Gastroesophageal sphincter (tissue), 4 donors: ENCODE measurements at regions not wholly inside any gene's neighbourhood (a gene's known extent, or its start where the extent isn't known, plus 50 kb on each side); places are given as distances from the start of the nearest gene placed in this dataset.
A peak's percentile ranks its signal among the peaks of the same experiment; 100 is the strongest.

Source experiments
- ATAC-seq: fragments of 150-250 bp; one replicate; pipeline ENCODE4 v1.9.1; 2016; ENCODE audit warnings: mild to moderate bottlenecking, moderate library complexity
- H3K27ac ChIP-seq, 4 donors: fragments of 200-600 bp; sonication (generic) in 3 of 4; 1 replicate in 3 of 4; 2 replicates in 1 of 4; pipeline ENCODE4 v1.5.1; 2016 to 2019
- H3K27me3 ChIP-seq: fragments of 200-600 bp; sonication (generic); one replicate; pipeline ENCODE4 v1.5.1; 2019
- H3K36me3 ChIP-seq, 2 donors: fragments of 200-600 bp; sonication (generic); one replicate each; pipeline ENCODE4 v1.5.1; 2019; ENCODE audit warnings: control low read depth in 1 of 2
- H3K4me1 ChIP-seq, 3 donors: fragments of 200-600 bp; sonication (generic); 1 replicate in 2 of 3; 2 replicates in 1 of 3; pipeline ENCODE4 v1.5.1; 2016 to 2019; ENCODE audit warnings: control low read depth in 2 of 3
- H3K4me3 ChIP-seq, 2 donors: fragments of 200-600 bp; sonication (generic); one replicate each; pipeline ENCODE4 v1.5.1; 2019; ENCODE audit warnings: mild to moderate bottlenecking in 1 of 2, moderate library complexity in 1 of 2
- H3K9me3 ChIP-seq, 3 donors: fragments of 200-600 bp; sonication (generic); one replicate each; pipeline ENCODE4 v1.5.1; 2017 to 2019; ENCODE audit warnings: control low read depth in 2 of 3
- EP300 ChIP-seq: sonication (generic); formaldehyde crosslinking; IDR thresholded peaks from one replicate; pipeline ENCODE4 v1.6.1; 2017; ENCODE audit warnings: antibody characterized with exemption, mild to moderate bottlenecking
- POLR2A ChIP-seq, 2 donors: fragments of 450-650 bp; IDR thresholded peaks; one replicate each; pipeline ENCODE4 v1.6.1; 2017; ENCODE audit warnings: antibody characterized with exemption in 2 of 2, mild to moderate bottlenecking in 2 of 2, moderate library complexity in 1 of 2
- POLR2AphosphoS5 ChIP-seq: sonication (generic); formaldehyde crosslinking; IDR thresholded peaks from one replicate; pipeline ENCODE4 v1.6.1; 2017; ENCODE audit warnings: antibody characterized with exemption
- WGBS, 2 donors: methylation state at CpG; one replicate each; pipeline ENCODE4 v1.1.5; 2018; ENCODE audit warnings: low coverage in 1 of 2; 5-methylcytosine and 5-hydroxymethylcytosine counted together
- TF ChIP-seq, protein P1 (sequence below), 4 experiments: fragments of 200-600 bp in 2 of 4; fragments of 450-650 bp in 2 of 4; sonication (generic) in 1 of 4; IDR thresholded peaks; one replicate each; pipeline ENCODE4 v1.5.1; 2017 to 2019; ENCODE audit warnings: antibody characterized with exemption in 4 of 4, mild to moderate bottlenecking in 2 of 4, moderate library complexity in 2 of 4

- no peaks in the 10 kb centered on the region for H3K36me3 ChIP-seq
- peak; percentile 40 for ATAC-seq
- no peak overlapping the region for H3K27ac ChIP-seq
- H3K27me3 ChIP-seq: no peaks in the 10 kb centered on the region
- H3K9me3 ChIP-seq: no peaks in the 10 kb centered on the region
- no peak for TF ChIP-seq POLR2A (IDR thresholded peaks at IDR 0.05)
- TF ChIP-seq POLR2AphosphoS5: no peak
- TF ChIP-seq EP300: no peak
- TF ChIP-seq, protein P1, sequence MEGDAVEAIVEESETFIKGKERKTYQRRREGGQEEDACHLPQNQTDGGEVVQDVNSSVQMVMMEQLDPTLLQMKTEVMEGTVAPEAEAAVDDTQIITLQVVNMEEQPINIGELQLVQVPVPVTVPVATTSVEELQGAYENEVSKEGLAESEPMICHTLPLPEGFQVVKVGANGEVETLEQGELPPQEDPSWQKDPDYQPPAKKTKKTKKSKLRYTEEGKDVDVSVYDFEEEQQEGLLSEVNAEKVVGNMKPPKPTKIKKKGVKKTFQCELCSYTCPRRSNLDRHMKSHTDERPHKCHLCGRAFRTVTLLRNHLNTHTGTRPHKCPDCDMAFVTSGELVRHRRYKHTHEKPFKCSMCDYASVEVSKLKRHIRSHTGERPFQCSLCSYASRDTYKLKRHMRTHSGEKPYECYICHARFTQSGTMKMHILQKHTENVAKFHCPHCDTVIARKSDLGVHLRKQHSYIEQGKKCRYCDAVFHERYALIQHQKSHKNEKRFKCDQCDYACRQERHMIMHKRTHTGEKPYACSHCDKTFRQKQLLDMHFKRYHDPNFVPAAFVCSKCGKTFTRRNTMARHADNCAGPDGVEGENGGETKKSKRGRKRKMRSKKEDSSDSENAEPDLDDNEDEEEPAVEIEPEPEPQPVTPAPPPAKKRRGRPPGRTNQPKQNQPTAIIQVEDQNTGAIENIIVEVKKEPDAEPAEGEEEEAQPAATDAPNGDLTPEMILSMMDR (IDR thresholded peaks at IDR 0.05): no peak
- H3K4me1 ChIP-seq: peaks cover 0 to 16% (median 11%) of the 10 kb centered on the region in 3 donors
- whole genome bisulfite sequencing, 2 donors: 60 to 88% methylated on average over 1 to 2 of the region's 4 CpGs
- no peak overlapping the region for H3K4me3 ChIP-seq
Measured at GRCh38 chr11:134008634-134009071, 51.9 kb upstream of the IGSF9B start.

DNA sequence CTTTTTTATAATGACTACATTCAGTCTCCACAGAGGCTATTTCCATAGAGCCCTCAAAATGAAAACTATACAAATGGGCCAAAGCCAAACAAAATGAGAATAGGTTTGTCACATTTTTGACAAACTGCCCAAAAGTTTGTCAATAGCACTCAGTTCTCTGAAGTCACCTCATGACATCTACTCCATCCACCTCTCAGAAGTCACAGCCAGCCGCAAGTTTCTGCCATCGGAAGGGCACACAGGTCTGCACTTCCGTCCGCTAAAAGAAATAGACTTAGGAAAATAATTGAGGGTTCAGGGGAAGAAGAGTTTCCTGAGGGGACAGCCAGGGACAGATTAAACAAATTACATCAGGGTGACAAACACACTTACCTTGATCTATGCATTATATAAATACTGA lies 55.4 kb upstream of the JAM3 start:
- H3K4me3 ChIP-seq: no peak overlapping the region
- no peak for TF ChIP-seq EP300
- TF ChIP-seq, protein P1 (IDR thresholded peaks at IDR 0.05): no peak
- H3K36me3 ChIP-seq: no peaks in the 10 kb centered on the region
- WGBS, 2 donors: 76 to 90% methylated on average over 4 of the region's 4 CpGs
- H3K4me1 ChIP-seq: peaks cover 0 to 19% (median 0%) of the 10 kb centered on the region in 3 donors
- no peak overlapping the region for H3K27ac ChIP-seq
- no peak for ATAC-seq
- no peaks in the 10 kb centered on the region for H3K9me3 ChIP-seq
- H3K27me3 ChIP-seq: no peaks in the 10 kb centered on the region

GRCh38 chr11:134014511-134014910 lies 54.4 kb upstream of the JAM3 start:
- TF ChIP-seq EP300 (no peak), POLR2A (IDR thresholded peaks at IDR 0.05) (no peak), POLR2AphosphoS5 (no peak)
- TF ChIP-seq, protein P1 (IDR thresholded peaks at IDR 0.05): peak in 3 of 4 experiments; percentile 40 to 69 (median 45)
- 0 to 57% methylated on average over 2 to 5 of the region's 5 CpGs for WGBS, 2 donors

DNA sequence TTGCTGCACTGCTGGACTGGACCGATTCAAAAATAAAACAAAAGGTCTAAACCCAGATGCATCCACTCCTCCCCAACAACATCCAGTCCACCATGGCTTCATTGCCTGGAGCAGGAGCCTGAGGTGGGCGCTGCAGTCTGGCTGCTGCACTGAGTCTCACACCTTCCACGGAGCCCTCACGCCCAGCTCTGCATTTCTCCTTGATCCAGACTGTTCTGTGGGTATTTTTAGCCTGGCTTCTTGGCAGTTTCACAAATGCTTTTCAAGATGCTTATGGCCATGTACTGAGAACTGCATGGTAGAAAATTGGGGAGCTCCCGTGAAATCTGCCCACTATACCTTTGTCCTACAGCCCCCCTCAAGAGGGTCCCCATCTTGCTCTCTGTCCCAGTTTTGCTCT lies 53.3 kb upstream of the JAM3 start:
- TF ChIP-seq, protein P1 (IDR thresholded peaks at IDR 0.05): peak in 1 of 4 experiments; percentile 48
- no peak for TF ChIP-seq EP300
- Histone ChIP-seq H3K4me3 (no peak overlapping the region), H3K9me3 (no peaks in the 10 kb centered on the region), H3K4me1 (peaks cover 0 to 19% (median 0%) of the 10 kb centered on the region in 3 donors), H3K27me3 (no peaks in the 10 kb centered on the region), H3K36me3 (no peaks in the 10 kb centered on the region), H3K27ac (peak overlapping the region in 3 of 4 donors; percentile 39 to 49 (median 43))
- whole genome bisulfite sequencing, 2 donors: 19 to 35% methylated on average over 4 of the region's 5 CpGs
- peak; percentile 38 for ATAC-seq

More at GRCh38 chr11:134014511-134014910, 54.4 kb upstream of the JAM3 start:
- no peaks in the 10 kb centered on the region for H3K27me3 ChIP-seq
- no peaks in the 10 kb centered on the region for H3K36me3 ChIP-seq
- peak; percentile 77 for ATAC-seq
- H3K9me3 ChIP-seq: no peaks in the 10 kb centered on the region
- H3K4me3 ChIP-seq: no peak overlapping the region
- peaks cover 0 to 19% (median 0%) of the 10 kb centered on the region in 3 donors for H3K4me1 ChIP-seq
- peak overlapping the region in 2 of 4 donors; percentile 13 to 49 for H3K27ac ChIP-seq

GRCh38 chr11:134017511-134018430 lies 51.1 kb upstream of the JAM3 start:
- WGBS, 2 donors: 77 to 89% methylated on average over 10 of the region's 22 CpGs
- no peaks in the 10 kb centered on the region for H3K36me3 ChIP-seq
- H3K4me3 ChIP-seq: no peak overlapping the region
- no peak for TF ChIP-seq POLR2A (IDR thresholded peaks at IDR 0.05)
- no peak for TF ChIP-seq EP300
- TF ChIP-seq, protein P1 (IDR thresholded peaks at IDR 0.05): no peak
- TF ChIP-seq POLR2AphosphoS5: no peak
- peaks cover 4% of the 10 kb centered on the region for H3K27me3 ChIP-seq
- H3K9me3 ChIP-seq: no peaks in the 10 kb centered on the region
- ATAC-seq: no peak
- H3K4me1 ChIP-seq: peaks cover 0 to 19% (median 0%) of the 10 kb centered on the region in 3 donors
- H3K27ac ChIP-seq: no peak overlapping the region
